HG03520 (cell line): ENCODE measurements at regions not wholly inside any gene's neighbourhood (a gene's known extent, or its start where the extent isn't known, plus 50 kb on each side); places are given as distances from the start of the nearest gene placed in this dataset.

ENCODE experiments used
- ATAC-seq: cut with Tn5 transposase; IDR thresholded peaks from one replicate; pipeline ENCODE4 v1.9.1; 2021; ENCODE audit warnings: mild to moderate bottlenecking, moderate library complexity; ENCODE audit not compliant: unreplicated experiment

DNA sequence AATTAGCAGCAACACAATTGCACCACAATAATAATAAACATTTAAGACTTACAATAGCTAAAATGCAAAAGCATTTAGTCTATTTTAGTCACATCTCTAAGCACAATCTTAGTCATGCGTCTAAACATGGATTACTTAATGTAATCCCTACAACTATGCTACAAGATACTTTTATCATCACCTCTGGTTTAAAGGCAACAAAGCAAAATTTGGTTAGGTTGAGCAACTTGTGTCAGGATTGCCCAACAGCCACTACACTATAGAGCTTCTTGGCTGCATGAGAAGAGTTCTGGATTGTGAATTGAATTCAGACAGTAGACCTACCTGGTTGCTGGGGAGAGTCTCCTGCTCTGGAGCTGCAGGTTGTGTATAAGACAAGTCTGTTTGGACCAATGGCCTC, 146.5 kb upstream of the PUDP start:
- ATAC-seq: no peak

GRCh38 chrX:7286168-7286837, 138.3 kb upstream of the PUDP start:
- ATAC-seq: no peak

DNA sequence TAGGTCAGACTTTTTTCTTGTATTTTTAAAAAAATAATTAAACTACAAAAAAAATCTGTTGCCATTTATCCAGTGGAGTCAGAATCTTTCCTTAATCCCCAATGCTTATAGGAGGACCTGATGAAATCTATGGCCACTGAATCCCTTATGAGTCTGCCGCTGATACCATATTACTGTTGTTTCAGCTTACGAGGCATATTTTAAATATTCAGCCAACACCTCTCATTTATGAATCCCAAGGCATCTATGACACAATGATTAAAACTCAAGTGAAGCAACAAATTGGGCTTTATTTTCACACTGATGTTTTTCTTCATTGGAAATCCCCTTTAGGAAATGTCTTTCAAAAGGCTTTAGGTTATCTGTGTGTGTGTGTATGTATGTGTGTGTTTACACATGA, 137.8 kb upstream of the PUDP start:
- no peak for ATAC-seq

- ATAC-seq: no peak
Observed at GRCh38 chrX:7283741-7284140, 135.8 kb upstream of the PUDP start.

DNA sequence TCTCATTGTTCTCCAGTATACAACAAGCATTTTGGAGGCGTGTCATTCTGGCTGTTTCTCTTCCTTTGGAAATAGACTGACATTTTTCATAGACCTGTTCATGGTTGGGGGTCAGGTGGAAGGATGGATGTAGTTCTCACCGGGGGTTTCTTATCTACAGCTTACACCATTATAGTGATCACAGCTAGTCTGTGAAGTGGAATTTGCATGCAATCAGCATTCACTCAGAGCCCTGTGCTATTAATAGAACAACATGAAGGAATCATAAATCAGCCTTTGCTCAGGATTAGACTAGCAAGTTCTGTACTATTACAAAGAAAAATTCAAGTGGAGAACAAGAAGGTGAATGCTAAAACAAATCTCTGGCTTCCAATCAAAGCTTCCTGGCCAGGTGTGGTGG, 132.6 kb upstream of the PUDP start:
- ATAC-seq: no peak

GRCh38 chrX:7272346-7272745, 124.4 kb upstream of the PUDP start:
- no peak for ATAC-seq

DNA sequence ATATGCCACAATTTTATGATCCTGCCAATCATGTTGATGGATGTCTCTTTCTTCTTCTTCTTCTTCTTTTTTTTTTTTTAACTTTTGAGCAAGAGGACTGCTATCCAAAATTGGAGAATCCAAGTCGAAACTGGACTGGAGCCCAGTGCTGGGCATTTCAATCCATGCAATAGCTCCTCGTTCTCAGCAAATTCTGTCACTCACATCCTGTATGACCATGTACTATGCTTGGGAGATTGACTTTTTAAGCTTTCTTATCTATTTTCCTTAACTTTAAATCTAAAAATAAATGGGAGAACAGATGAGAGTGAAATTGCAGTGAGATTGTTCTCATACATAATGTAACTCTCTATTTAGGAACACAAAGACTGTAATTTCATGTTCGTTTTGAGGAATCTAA, 123.0 kb upstream of the PUDP start:
- ATAC-seq: no peak

GRCh38 chrX:7269991-7270390, 122.0 kb upstream of the PUDP start:
- ATAC-seq: no peak

GRCh38 chrX:7269589-7269988, 121.6 kb upstream of the PUDP start:
- no peak for ATAC-seq

DNA sequence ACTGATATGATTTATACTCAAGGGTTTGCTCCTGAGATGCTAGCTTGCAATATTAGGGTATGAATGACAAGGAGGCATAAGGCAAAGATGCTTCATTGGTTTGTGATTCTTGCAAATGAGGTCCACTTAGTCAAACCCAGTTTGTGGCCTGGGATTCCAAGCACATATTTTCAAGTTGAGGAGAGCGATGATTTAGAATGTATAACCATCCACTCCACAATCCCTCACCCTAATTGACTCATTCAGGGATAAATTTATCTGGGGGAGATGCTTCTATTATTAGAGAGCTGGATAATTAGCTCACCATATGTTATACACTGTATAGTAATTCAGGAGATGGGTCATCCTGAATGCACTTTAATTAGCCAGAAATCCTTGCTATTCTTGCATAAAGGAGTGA, 118.3 kb upstream of the PUDP start:
- no peak for ATAC-seq

- no peak for ATAC-seq
Observed at GRCh38 chrX:7264399-7264798, 116.4 kb upstream of the PUDP start.

GRCh38 chrX:7263961-7264360, 116.0 kb upstream of the PUDP start:
- ATAC-seq: no peak

DNA sequence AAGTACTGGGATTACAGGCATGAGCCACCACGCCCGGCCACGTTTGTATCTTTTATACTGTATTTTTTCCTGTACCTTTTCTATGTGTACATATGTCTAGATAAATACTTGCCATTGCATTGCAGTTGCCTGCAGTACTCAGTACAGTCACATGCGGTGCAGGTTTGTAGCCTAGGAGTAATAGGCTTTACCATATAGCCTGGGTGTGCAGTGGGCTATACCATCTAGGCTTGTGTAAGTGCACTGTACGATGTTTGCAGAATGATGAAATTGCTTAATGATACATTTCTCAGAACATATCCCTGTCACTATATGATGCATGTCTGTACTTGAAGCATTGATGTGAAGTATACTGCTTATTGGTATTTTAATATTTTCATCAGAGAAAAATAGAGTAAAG, 115.4 kb upstream of the PUDP start:
- no peak for ATAC-seq

DNA sequence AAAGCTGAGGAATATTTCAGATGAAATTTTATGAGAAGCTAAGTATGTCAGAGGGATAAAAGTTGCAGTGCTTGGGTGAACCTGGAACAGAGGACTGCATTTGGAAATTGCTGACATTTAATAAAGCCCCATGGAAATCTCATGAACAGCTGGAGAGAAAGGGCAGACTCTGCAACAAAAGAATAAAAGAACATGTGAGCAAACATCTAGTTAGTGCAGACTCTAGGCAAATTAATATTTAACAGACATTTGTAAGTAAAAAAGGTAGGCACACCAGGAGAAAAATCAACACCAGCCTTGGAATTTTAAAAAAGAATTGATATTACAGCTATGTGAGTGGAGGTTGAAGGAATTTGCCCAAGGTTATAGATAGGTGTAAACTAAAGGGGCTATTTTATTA, 114.6 kb upstream of the PUDP start:
- ATAC-seq: no peak

DNA sequence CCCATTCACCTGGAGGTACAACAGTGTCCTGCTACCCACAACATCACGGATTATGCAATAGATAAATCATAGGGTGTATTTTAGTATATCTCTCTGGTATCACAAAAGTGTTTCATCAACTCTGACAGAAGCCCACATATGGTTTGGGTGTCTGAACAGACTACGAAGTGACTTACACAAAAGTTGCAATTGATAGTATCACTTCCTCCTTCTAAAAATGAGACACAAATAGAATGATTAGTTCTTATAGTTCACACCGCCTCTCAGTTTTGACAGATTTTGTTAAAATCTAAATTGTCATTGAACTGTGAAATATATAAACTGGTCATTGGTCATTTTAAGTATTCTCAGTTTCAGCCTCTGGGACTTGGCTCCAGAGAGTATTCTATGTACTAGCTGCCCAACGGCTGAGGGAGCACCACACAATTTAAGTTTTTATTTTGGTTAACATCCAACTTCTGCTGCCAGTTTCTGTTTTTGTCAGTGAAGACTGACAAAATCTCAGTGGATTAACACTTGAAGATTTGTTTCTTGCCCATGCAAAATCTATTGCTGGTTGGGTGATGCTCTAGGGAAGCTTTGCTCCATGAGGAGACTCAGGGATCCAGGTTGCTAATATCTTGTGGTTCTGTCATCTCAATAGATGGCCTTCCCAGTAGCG, 113.8 kb upstream of the PUDP start:
- ATAC-seq: peak; percentile 92

- no peak for ATAC-seq
Observed at GRCh38 chrX:7254144-7254543, 106.2 kb upstream of the PUDP start.

GRCh38 chrX:7253565-7253964, 105.6 kb upstream of the PUDP start:
- ATAC-seq: no peak

- ATAC-seq: no peak
Observed at GRCh38 chrX:7252013-7252610, 104.2 kb upstream of the PUDP start.

DNA sequence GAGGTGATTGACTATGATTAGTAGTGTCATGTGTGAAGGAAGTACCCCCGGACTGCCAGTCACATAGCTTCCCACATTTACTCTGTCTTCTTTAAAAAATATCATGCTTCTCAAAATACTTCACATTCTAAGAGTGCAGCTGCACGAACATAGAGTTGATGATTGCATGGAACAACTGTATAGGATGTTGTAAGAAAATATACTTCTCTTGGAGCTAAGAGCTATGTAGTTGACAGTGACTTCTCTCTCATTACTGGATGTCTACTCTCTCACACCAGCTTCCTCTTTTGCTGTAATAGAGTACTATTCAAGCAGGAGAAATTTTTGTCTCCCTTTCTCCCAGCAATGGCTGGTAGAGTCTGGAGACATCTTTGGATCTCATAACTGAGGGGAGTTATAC, 99.4 kb upstream of the PUDP start:
- ATAC-seq: no peak

- ATAC-seq: no peak
Observed at GRCh38 chrX:7244405-7244804, 96.5 kb upstream of the PUDP start.

DNA sequence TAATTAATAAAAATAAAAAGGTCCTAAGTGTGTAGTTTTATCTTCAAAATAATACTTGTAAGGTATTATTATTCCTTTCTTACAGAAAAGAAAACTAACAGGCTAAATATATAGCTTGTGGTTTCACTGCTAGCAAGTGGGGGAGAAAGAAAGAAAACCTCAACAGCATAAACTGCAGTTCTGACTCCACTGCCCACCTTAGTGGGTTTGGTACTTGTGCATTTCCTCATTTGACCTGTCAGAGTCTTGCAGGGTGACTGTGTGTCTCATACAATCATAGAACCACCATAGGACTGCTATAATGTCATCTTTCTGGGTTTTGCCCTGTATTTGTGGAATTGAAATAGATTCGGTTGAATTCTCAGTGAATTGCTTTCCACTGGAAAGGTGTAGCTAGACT, 94.7 kb upstream of the PUDP start:
- peak; percentile 98 for ATAC-seq

- no peak for ATAC-seq
Observed at GRCh38 chrX:7240929-7241328, 93.0 kb upstream of the PUDP start.

DNA sequence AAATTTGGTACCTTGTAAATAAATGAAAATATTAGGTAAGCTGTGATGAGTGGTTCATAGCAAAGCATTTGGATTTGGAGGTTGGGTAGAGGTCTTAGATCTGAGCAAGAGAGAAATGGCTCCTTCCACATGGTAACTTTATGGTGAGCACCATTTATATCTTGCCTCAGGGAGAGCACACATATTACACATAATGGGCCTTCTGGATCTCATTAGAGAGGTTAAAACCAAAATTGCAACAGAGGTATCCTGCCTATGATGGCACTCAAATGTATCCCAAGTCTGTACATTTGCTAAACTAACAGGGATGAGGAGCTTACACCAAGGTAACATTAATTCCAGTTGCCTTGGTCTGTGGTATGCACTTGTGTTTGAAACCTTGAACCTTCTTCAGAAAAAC, 87.1 kb upstream of the PUDP start:
- ATAC-seq: no peak
